H9 (cell line): ENCODE measurements at regions not wholly inside any gene's neighbourhood (a gene's known extent, or its start where the extent isn't known, plus 50 kb on each side); places are given as distances from the start of the nearest gene placed in this dataset.

Source experiments
- DNase-seq: peaks from one replicate; pipeline ENCODE4 v3.0.0-alpha.2; 2017
- H2AFZ ChIP-seq: one replicate; pipeline ENCODE4 v1.6.1; 2013; ENCODE audit warnings: mild to moderate bottlenecking, low read length, control low read depth, moderate library complexity
- H2AK5ac ChIP-seq: 2 replicates; pipeline ENCODE4 v1.6.1; 2013; ENCODE audit warnings: low read length, control low read depth, mixed read lengths; ENCODE audit not compliant: insufficient read length
- H2BK120ac ChIP-seq: one replicate; pipeline ENCODE4 v1.6.1; 2013; ENCODE audit warnings: low read depth, mild to moderate bottlenecking, low read length, control low read depth, inconsistent platforms; ENCODE audit not compliant: poor library complexity, severe bottlenecking
- H2BK12ac ChIP-seq: 2 replicates; pipeline ENCODE4 v1.6.1; 2013; ENCODE audit warnings: low read length, control low read depth, mixed read lengths, low read depth; ENCODE audit not compliant: insufficient read length
- H2BK15ac ChIP-seq: 2 replicates; pipeline ENCODE4 v1.6.1; 2013; ENCODE audit warnings: low read depth, low read length, control low read depth
- H2BK20ac ChIP-seq: one replicate; pipeline ENCODE4 v1.6.1; 2013; ENCODE audit warnings: low read depth, mild to moderate bottlenecking, low read length, control low read depth, inconsistent platforms; ENCODE audit not compliant: poor library complexity, severe bottlenecking
- H2BK5ac ChIP-seq: 2 replicates; pipeline ENCODE4 v1.6.1; 2013; ENCODE audit warnings: low read length, control low read depth, mixed read lengths; ENCODE audit not compliant: insufficient read length
- H3K14ac ChIP-seq: 2 replicates; pipeline ENCODE4 v1.6.1; 2013; ENCODE audit warnings: low read length, control low read depth; ENCODE audit not compliant: insufficient read depth
- H3K18ac ChIP-seq: 2 replicates; pipeline ENCODE4 v1.6.1; 2013; ENCODE audit warnings: low read depth, mild to moderate bottlenecking, mixed read lengths, low read length, control low read depth; ENCODE audit not compliant: insufficient read length
- H3K23ac ChIP-seq: 2 replicates; pipeline ENCODE4 v1.6.1; 2013; ENCODE audit warnings: low read length, control low read depth, mixed read lengths, low read depth; ENCODE audit not compliant: insufficient read length
- H3K23me2 ChIP-seq: 2 replicates; pipeline ENCODE4 v1.6.1; 2013; ENCODE audit warnings: low read depth, mild to moderate bottlenecking, mixed read lengths, low read length, control low read depth; ENCODE audit not compliant: insufficient read length, poor library complexity, severe bottlenecking
- H3K27ac ChIP-seq: 2 replicates; pipeline ENCODE4 v1.5.1; 2013; ENCODE audit warnings: low read length, control low read depth, mixed read lengths, low read depth; ENCODE audit not compliant: insufficient read length
- H3K27me3 ChIP-seq: 2 replicates; pipeline ENCODE4 v1.6.1; 2013; ENCODE audit warnings: low read length, control low read depth, inconsistent platforms; ENCODE audit not compliant: insufficient read depth
- H3K4ac ChIP-seq: 2 replicates; pipeline ENCODE4 v1.6.1; 2013; ENCODE audit warnings: low read depth, mild to moderate bottlenecking, control low read depth, inconsistent platforms, low read length, moderate library complexity
- H3K4me1 ChIP-seq: 2 replicates; pipeline ENCODE4 v1.6.1; 2013; ENCODE audit warnings: low read length, control low read depth, inconsistent platforms; ENCODE audit not compliant: insufficient read depth
- H3K4me2 ChIP-seq: 2 replicates; pipeline ENCODE4 v1.6.1; 2013; ENCODE audit warnings: low read length, control low read depth, mixed read lengths; ENCODE audit not compliant: insufficient read length, insufficient read depth
- H3K56ac ChIP-seq: 2 replicates; pipeline ENCODE4 v1.6.1; 2013; ENCODE audit warnings: low read depth, mild to moderate bottlenecking, mixed read lengths, low read length, control low read depth; ENCODE audit not compliant: insufficient read length
- H3K79me1 ChIP-seq: 2 replicates; pipeline ENCODE4 v1.6.1; 2013; ENCODE audit warnings: low read depth, mild to moderate bottlenecking, moderate library complexity, low read length, control low read depth, inconsistent platforms; ENCODE audit not compliant: insufficient read depth, poor library complexity, severe bottlenecking
- H3K79me2 ChIP-seq: 2 replicates; pipeline ENCODE4 v1.6.1; 2013; ENCODE audit warnings: low read length, control low read depth, inconsistent platforms; ENCODE audit not compliant: insufficient read depth
- H3K9ac ChIP-seq: 2 replicates; pipeline ENCODE4 v1.6.1; 2013; ENCODE audit warnings: low read length, control low read depth, mixed read lengths; ENCODE audit not compliant: insufficient read length; ENCODE audit errors: extremely low read depth
- H3K9me3 ChIP-seq: one replicate; pipeline ENCODE4 v1.6.1; 2013; ENCODE audit warnings: low read depth, low read length, inconsistent platforms; ENCODE audit not compliant: control insufficient read depth
- H3T11ph ChIP-seq: one replicate; pipeline ENCODE4 v1.6.1; 2013; ENCODE audit warnings: mild to moderate bottlenecking, low read length, control low read depth, inconsistent platforms
- H4K20me1 ChIP-seq: one replicate; pipeline ENCODE4 v1.6.1; 2013; ENCODE audit not compliant: control insufficient read depth, insufficient read length, insufficient read depth
- H4K5ac ChIP-seq: 2 replicates; pipeline ENCODE4 v1.6.1; 2013; ENCODE audit warnings: low read depth, mild to moderate bottlenecking, mixed read lengths, low read length, control low read depth; ENCODE audit not compliant: insufficient read length
- H4K8ac ChIP-seq: replicated peaks from 2 replicates; pipeline ENCODE4 v1.6.1; 2013; ENCODE audit warnings: low read length, control low read depth, mixed read lengths, low read depth; ENCODE audit not compliant: insufficient read length
- H4K91ac ChIP-seq: 2 replicates; pipeline ENCODE4 v1.6.1; 2013; ENCODE audit warnings: low read depth, mild to moderate bottlenecking, moderate library complexity, mixed read lengths, low read length, control low read depth; ENCODE audit not compliant: insufficient read length
- H3K27ac Mint-ChIP-seq, 3 experiments: 2 replicates in 2 of 3; 3 replicates in 1 of 3; pipeline ENCODE4 v1.8.0; 2020 to 2021; ENCODE audit warnings: mixed read lengths in 3 of 3, mild to moderate bottlenecking in 1 of 3, moderate library complexity in 1 of 3
- H3K27me3 Mint-ChIP-seq: 2 replicates; pipeline ENCODE4 v1.8.0; 2021; ENCODE audit warnings: low read depth, mild to moderate bottlenecking, moderate library complexity, mixed read lengths
- H3K36me3 Mint-ChIP-seq, 3 experiments: 2 replicates in 2 of 3; 3 replicates in 1 of 3; pipeline ENCODE4 v1.8.0; 2020 to 2021; ENCODE audit warnings: low read depth in 3 of 3, mixed read lengths in 3 of 3; ENCODE audit not compliant: insufficient read depth in 1 of 3
- H3K4me1 Mint-ChIP-seq, 2 experiments: 2 replicates each; pipeline ENCODE4 v1.8.0; 2020; ENCODE audit warnings: mixed read lengths in 2 of 2
- H3K4me3 Mint-ChIP-seq, 2 experiments: 2 replicates in 1 of 2; 3 replicates in 1 of 2; pipeline ENCODE4 v1.8.0; 2020 to 2021; ENCODE audit warnings: mild to moderate bottlenecking in 2 of 2, mixed read lengths in 2 of 2, moderate library complexity in 1 of 2
- H3K9me3 Mint-ChIP-seq, 2 experiments: 2 replicates in 1 of 2; 3 replicates in 1 of 2; pipeline ENCODE4 v1.8.0; 2020; ENCODE audit warnings: mild to moderate bottlenecking in 2 of 2, mixed read lengths in 2 of 2, moderate library complexity in 1 of 2
- CTCF ChIP-seq: fragments of 200-600 bp; sonication (generic); conservative IDR thresholded peaks from 3 replicates; pipeline ENCODE4 v1.8.0; 2021; ENCODE audit warnings: antibody characterized with exemption, mild to moderate bottlenecking
- WGBS: extraction: QIAGEN DNeasy Blood & Tissue Kit; methylation state at CpG from one replicate; pipeline ENCODE4 v1.1.7; 2013; ENCODE audit warnings: missing lambda C conversion rate, low lambda C conversion rate, mixed read lengths; ENCODE audit not compliant: insufficient read length; ENCODE audit errors: extremely low coverage; 5-methylcytosine and 5-hydroxymethylcytosine counted together

- no peak overlapping the region for H3K23ac ChIP-seq
- no peaks in the 10 kb centered on the region for H3K9me3 ChIP-seq
- no CpG with 5 or more reads among the region's 11 CpGs for WGBS
- H2BK12ac ChIP-seq = no peak overlapping the region
- H2BK120ac ChIP-seq = no peak overlapping the region
- no peaks in the 10 kb centered on the region for H3K4me1 ChIP-seq
- H3K4me2 ChIP-seq = no peak overlapping the region
- H3T11ph ChIP-seq = no peak overlapping the region
- no peaks in the 10 kb centered on the region for H3K36me3 Mint-ChIP-seq
- H3K9ac ChIP-seq = no peak overlapping the region
- H2BK5ac ChIP-seq = no peak overlapping the region
- no peak for TF ChIP-seq CTCF
- no peaks in the 10 kb centered on the region for H3K27me3 ChIP-seq
- H3K27ac Mint-ChIP-seq = no peak overlapping the region
- H4K8ac ChIP-seq = no peak overlapping the region
- no peak overlapping the region for H2AK5ac ChIP-seq
- H3K14ac ChIP-seq = peak overlapping the region; percentile 37; the same call in 1 of the 2 replicates
- no peak overlapping the region for H2BK15ac ChIP-seq
- no peak overlapping the region for H2BK20ac ChIP-seq
- no peak overlapping the region for H3K4me3 Mint-ChIP-seq
- no peak overlapping the region for H3K4ac ChIP-seq
- no peak overlapping the region for H3K18ac ChIP-seq
- H2AFZ ChIP-seq = no peak overlapping the region
- no peaks in the 10 kb centered on the region for H3K23me2 ChIP-seq
- peaks cover 2 to 3% of the 10 kb centered on the region in 2 experiments; a peak in 1 of 5 replicates for H3K9me3 Mint-ChIP-seq
- DNase-seq = no peak
- H4K20me1 ChIP-seq = no peaks in the 10 kb centered on the region
- H3K79me2 ChIP-seq = no peaks in the 10 kb centered on the region
- no peak overlapping the region for H3K27ac ChIP-seq
- H3K4me1 Mint-ChIP-seq = peaks cover 0 to 10% of the 10 kb centered on the region in 2 experiments; a peak in 2 of 4 replicates
- H4K5ac ChIP-seq = no peak overlapping the region
- no peak overlapping the region for H3K56ac ChIP-seq
- H3K27me3 Mint-ChIP-seq = no peaks in the 10 kb centered on the region; the same call in 1 of the 2 replicates
- H3K79me1 ChIP-seq = no peaks in the 10 kb centered on the region
- no peak overlapping the region for H4K91ac ChIP-seq
These were observed 647.5 kb upstream of the IGFBP3 start for GRCh38 chr7:46568420-46569132.
